Nephron progenitor cell (in vitro differentiated cells): ENCODE measurements at regions not wholly inside any gene's neighbourhood (a gene's known extent, or its start where the extent isn't known, plus 50 kb on each side); places are given as distances from the start of the nearest gene placed in this dataset.
A peak's percentile ranks its signal among the peaks of the same experiment; 100 is the strongest.

Experiments used
- DNase-seq: peaks from one replicate; pipeline ENCODE4 v3.0.0; 2021
- H3K27ac Mint-ChIP-seq: 2 replicates; pipeline ENCODE4 v1.8.0; 2021; ENCODE audit warnings: mild to moderate bottlenecking, moderate library complexity, mixed read lengths
- H3K27me3 Mint-ChIP-seq: 2 replicates; pipeline ENCODE4 v1.8.0; 2021; ENCODE audit warnings: mild to moderate bottlenecking, low read depth, mixed read lengths; ENCODE audit not compliant: poor library complexity
- H3K36me3 Mint-ChIP-seq: 2 replicates; pipeline ENCODE4 v1.8.0; 2021; ENCODE audit warnings: low read depth, mixed read lengths
- H3K4me1 Mint-ChIP-seq: 2 replicates; pipeline ENCODE4 v1.8.0; 2021; ENCODE audit warnings: mixed read lengths
- H3K4me3 Mint-ChIP-seq: 2 replicates; pipeline ENCODE4 v1.8.0; 2021; ENCODE audit warnings: mild to moderate bottlenecking, moderate library complexity, mixed read lengths
- H3K9me3 Mint-ChIP-seq: 2 replicates; pipeline ENCODE4 v1.8.0; 2021; ENCODE audit warnings: mild to moderate bottlenecking, moderate library complexity, mixed read lengths
- CTCF ChIP-seq: fragments of 200-600 bp; sonication (generic); IDR thresholded peaks from 2 replicates; pipeline ENCODE4 v1.5.0; 2021; ENCODE audit warnings: antibody characterized with exemption

- Mint-ChIP-seq H3K4me3 (no peak overlapping the region), H3K4me1 (peaks cover 4% of the 10 kb centered on the region), H3K9me3 (no peaks in the 10 kb centered on the region), H3K27ac (peak overlapping the region; percentile 30), H3K36me3 (no peaks in the 10 kb centered on the region), H3K27me3 (no peaks in the 10 kb centered on the region)
- DNase-seq, result no peak
- TF ChIP-seq CTCF, result no peak
These were observed 139.5 kb upstream of the GUCY1A2 start for GRCh38 chr11:107157809-107158187.

GRCh38 chr11:107157146-107157808 lies 139.0 kb upstream of the GUCY1A2 start:
- H3K4me3 Mint-ChIP-seq, result no peak overlapping the region
- no peaks in the 10 kb centered on the region for H3K36me3 Mint-ChIP-seq
- H3K27me3 Mint-ChIP-seq, result no peaks in the 10 kb centered on the region
- peak overlapping the region; percentile 12 for H3K27ac Mint-ChIP-seq
- TF ChIP-seq CTCF, result no peak
- H3K4me1 Mint-ChIP-seq, result peaks cover 4% of the 10 kb centered on the region
- no peak for DNase-seq
- no peaks in the 10 kb centered on the region for H3K9me3 Mint-ChIP-seq

GRCh38 chr11:107151579-107151978 lies 133.3 kb upstream of the GUCY1A2 start:
- no peaks in the 10 kb centered on the region for H3K4me1 Mint-ChIP-seq
- H3K27ac Mint-ChIP-seq, result no peak overlapping the region
- H3K27me3 Mint-ChIP-seq, result peaks cover 4% of the 10 kb centered on the region
- H3K9me3 Mint-ChIP-seq, result no peaks in the 10 kb centered on the region
- no peak for TF ChIP-seq CTCF
- no peak overlapping the region for H3K4me3 Mint-ChIP-seq
- H3K36me3 Mint-ChIP-seq, result no peaks in the 10 kb centered on the region
- DNase-seq, result no peak

- no peak for DNase-seq
- no peaks in the 10 kb centered on the region for H3K4me1 Mint-ChIP-seq
- H3K27ac Mint-ChIP-seq, result no peak overlapping the region
- H3K9me3 Mint-ChIP-seq, result no peaks in the 10 kb centered on the region
- H3K27me3 Mint-ChIP-seq, result peaks cover 4% of the 10 kb centered on the region
- no peak overlapping the region for H3K4me3 Mint-ChIP-seq
- no peaks in the 10 kb centered on the region for H3K36me3 Mint-ChIP-seq
- no peak for TF ChIP-seq CTCF
These were observed 132.9 kb upstream of the GUCY1A2 start for GRCh38 chr11:107151158-107151557.

GRCh38 chr11:107140983-107141382 lies 122.7 kb upstream of the GUCY1A2 start:
- Mint-ChIP-seq H3K27ac (no peak overlapping the region), H3K9me3 (no peaks in the 10 kb centered on the region), H3K4me1 (no peaks in the 10 kb centered on the region), H3K36me3 (no peaks in the 10 kb centered on the region), H3K27me3 (peaks cover 3% of the 10 kb centered on the region), H3K4me3 (no peak overlapping the region)
- TF ChIP-seq CTCF, result no peak
- DNase-seq, result no peak

GRCh38 chr11:107139396-107139795 lies 121.1 kb upstream of the GUCY1A2 start:
- H3K4me3 Mint-ChIP-seq, result no peak overlapping the region

More at GRCh38 chr11:107139396-107139795, 121.1 kb upstream of the GUCY1A2 start:
- TF ChIP-seq CTCF, result no peak
- Mint-ChIP-seq H3K36me3 (no peaks in the 10 kb centered on the region), H3K27ac (no peak overlapping the region), H3K4me1 (no peaks in the 10 kb centered on the region), H3K27me3 (peaks cover 3% of the 10 kb centered on the region), H3K9me3 (no peaks in the 10 kb centered on the region)
- DNase-seq, result no peak
